ENCODE measurements at regions not wholly inside any gene's neighbourhood (a gene's known extent, or its start where the extent isn't known, plus 50 kb on each side); places are given as distances from the start of the nearest gene placed in this dataset.

GRCh38 chr4:32400870-32401269 lies 1680.7 kb downstream of the PCDH7 start:
- TF ChIP-seq POLR2A (IDR thresholded peaks at IDR 0.05; ENCODE audit: low read length) (no peak), GATA1 (IDR thresholded peaks at IDR 0.05; ENCODE audit: low read depth, low read length) (no peak)
